Type B pancreatic cell (in vitro differentiated cells): ENCODE measurements at regions not wholly inside any gene's neighbourhood (a gene's known extent, or its start where the extent isn't known, plus 50 kb on each side); places are given as distances from the start of the nearest gene placed in this dataset.

Experiments
- DNase-seq: peaks from one replicate; pipeline ENCODE4 v3.0.0; 2021; ENCODE audit warnings: mixed read lengths; ENCODE audit not compliant: unreplicated experiment; ENCODE audit errors: extremely low spot score
- H3K27ac Mint-ChIP-seq: 2 replicates; pipeline ENCODE4 v1.8.0; 2021; ENCODE audit warnings: mild to moderate bottlenecking, mixed read lengths
- H3K27me3 Mint-ChIP-seq: 2 replicates; pipeline ENCODE4 v1.8.0; 2021; ENCODE audit warnings: mixed read lengths
- H3K36me3 Mint-ChIP-seq: 2 replicates; pipeline ENCODE4 v1.8.0; 2021; ENCODE audit warnings: mixed read lengths
- H3K4me1 Mint-ChIP-seq: one replicate; pipeline ENCODE4 v1.8.0; 2021; ENCODE audit warnings: mixed read lengths; ENCODE audit not compliant: unreplicated experiment
- H3K4me3 Mint-ChIP-seq: 2 replicates; pipeline ENCODE4 v1.8.0; 2021; ENCODE audit warnings: mild to moderate bottlenecking, mixed read lengths
- H3K9me3 Mint-ChIP-seq: 2 replicates; pipeline ENCODE4 v1.8.0; 2021; ENCODE audit warnings: mixed read lengths
- TF ChIP-seq, protein P1 (sequence below): fragments of 200-600 bp; sonication (generic); conservative IDR thresholded peaks from 2 replicates; pipeline ENCODE4 v1.5.0; 2021; ENCODE audit warnings: antibody characterized with exemption, mild to moderate bottlenecking

GRCh38 chr4:108314900-108315589 is 146.3 kb upstream of the LEF1 start:
- TF ChIP-seq, protein P1, sequence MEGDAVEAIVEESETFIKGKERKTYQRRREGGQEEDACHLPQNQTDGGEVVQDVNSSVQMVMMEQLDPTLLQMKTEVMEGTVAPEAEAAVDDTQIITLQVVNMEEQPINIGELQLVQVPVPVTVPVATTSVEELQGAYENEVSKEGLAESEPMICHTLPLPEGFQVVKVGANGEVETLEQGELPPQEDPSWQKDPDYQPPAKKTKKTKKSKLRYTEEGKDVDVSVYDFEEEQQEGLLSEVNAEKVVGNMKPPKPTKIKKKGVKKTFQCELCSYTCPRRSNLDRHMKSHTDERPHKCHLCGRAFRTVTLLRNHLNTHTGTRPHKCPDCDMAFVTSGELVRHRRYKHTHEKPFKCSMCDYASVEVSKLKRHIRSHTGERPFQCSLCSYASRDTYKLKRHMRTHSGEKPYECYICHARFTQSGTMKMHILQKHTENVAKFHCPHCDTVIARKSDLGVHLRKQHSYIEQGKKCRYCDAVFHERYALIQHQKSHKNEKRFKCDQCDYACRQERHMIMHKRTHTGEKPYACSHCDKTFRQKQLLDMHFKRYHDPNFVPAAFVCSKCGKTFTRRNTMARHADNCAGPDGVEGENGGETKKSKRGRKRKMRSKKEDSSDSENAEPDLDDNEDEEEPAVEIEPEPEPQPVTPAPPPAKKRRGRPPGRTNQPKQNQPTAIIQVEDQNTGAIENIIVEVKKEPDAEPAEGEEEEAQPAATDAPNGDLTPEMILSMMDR: no peak
- Mint-ChIP-seq H3K4me1 (peaks cover 3% of the 10 kb centered on the region), H3K27ac (no peak overlapping the region), H3K27me3 (peaks cover 16% of the 10 kb centered on the region), H3K36me3 (no peaks in the 10 kb centered on the region), H3K9me3 (peaks cover 12% of the 10 kb centered on the region), H3K4me3 (no peak overlapping the region)
- no peak for DNase-seq

DNA sequence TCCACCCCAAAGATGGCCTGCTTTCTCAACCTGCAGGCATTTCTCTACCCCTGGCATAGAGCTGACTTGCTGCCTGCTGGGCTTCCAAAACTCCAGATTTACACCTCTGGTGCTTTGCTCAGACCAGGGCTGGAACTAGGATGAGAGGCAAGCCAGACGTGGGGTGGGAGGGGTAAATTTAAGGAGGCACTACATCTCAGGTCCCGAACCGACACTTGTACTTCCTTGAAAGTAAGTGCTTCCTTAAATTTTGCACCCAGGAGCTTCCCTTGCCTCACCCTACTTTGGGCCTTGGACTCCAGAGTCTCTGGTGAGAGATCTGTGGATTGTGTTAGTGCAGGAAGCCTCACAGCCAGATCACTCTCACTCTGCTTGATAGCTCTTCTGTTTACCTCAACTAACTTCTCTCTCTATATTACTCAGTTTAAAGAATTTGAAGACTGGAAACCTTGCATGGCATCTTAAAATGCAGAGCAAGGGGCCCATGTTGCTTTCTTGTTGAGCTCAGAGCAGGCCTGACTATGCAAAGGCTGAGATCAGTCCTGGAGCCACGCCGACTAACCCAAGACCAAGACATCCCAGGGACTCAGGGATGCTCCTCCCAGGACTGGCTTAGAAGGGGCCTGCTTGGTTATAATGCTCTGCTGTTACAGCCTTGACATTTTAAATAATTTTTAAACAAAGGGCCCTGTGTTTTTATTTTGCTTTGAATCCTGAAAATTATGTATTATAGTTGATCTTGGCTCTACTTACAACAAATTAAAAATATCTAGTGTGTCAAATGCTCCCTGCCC is 145.0 kb upstream of the LEF1 start:
- Mint-ChIP-seq H3K4me1 (no peaks in the 10 kb centered on the region), H3K27me3 (peaks cover 16% of the 10 kb centered on the region), H3K4me3 (no peak overlapping the region), H3K9me3 (peaks cover 19% of the 10 kb centered on the region), H3K27ac (no peak overlapping the region), H3K36me3 (no peaks in the 10 kb centered on the region)
- TF ChIP-seq, protein P1: no peak
- DNase-seq: no peak

GRCh38 chr4:108311313-108311712 is 142.6 kb upstream of the LEF1 start:
- Mint-ChIP-seq H3K27me3 (peaks cover 16% of the 10 kb centered on the region), H3K9me3 (peaks cover 19% of the 10 kb centered on the region), H3K4me1 (no peaks in the 10 kb centered on the region), H3K4me3 (no peak overlapping the region), H3K36me3 (no peaks in the 10 kb centered on the region), H3K27ac (no peak overlapping the region)
- TF ChIP-seq, protein P1: no peak
- DNase-seq: no peak

GRCh38 chr4:108303488-108304177 is 134.9 kb upstream of the LEF1 start:
- peaks cover 12% of the 10 kb centered on the region for H3K4me1 Mint-ChIP-seq
- no peak overlapping the region for H3K4me3 Mint-ChIP-seq
- H3K27ac Mint-ChIP-seq: no peak overlapping the region
- TF ChIP-seq, protein P1: no peak
- H3K36me3 Mint-ChIP-seq: no peaks in the 10 kb centered on the region
- H3K27me3 Mint-ChIP-seq: no peaks in the 10 kb centered on the region
- no peak for DNase-seq
- H3K9me3 Mint-ChIP-seq: no peaks in the 10 kb centered on the region

DNA sequence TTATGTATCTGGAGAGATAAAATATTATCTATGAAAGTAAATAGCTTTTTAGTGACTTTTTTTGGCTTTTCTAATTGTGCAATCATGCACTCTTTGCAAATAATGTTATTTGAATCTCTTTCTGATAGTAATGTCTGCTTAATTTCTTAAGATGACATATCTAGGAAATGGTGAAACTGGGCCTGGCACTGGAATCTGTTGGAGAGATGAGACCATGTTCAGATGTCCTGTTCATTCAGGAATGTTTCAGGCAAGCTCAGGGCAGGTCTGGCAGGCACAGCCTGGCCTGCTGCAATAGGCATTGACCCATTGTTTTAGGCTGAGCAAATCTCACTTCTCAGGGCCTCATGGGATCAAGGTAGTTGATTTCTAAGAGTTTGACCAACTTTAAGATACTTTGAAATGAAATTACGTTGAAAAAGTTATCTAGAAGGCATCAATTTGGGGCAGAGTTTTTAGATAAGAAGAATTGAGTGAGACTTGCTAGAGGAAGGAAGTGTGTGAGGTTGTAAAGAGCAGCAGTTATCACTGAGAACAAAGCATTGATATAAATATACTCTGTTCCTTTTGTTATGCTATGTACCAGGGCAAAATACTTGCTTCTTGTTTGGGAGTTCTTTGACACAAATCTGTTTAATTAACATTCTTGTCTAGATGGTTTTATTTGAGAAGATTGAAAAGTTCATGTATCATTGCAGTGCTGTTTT is 133.0 kb upstream of the LEF1 start:
- no peak for DNase-seq
- H3K27ac Mint-ChIP-seq: no peak overlapping the region
- peaks cover 12% of the 10 kb centered on the region for H3K4me1 Mint-ChIP-seq
- H3K36me3 Mint-ChIP-seq: no peaks in the 10 kb centered on the region
- H3K9me3 Mint-ChIP-seq: no peaks in the 10 kb centered on the region
- H3K27me3 Mint-ChIP-seq: no peaks in the 10 kb centered on the region
- TF ChIP-seq, protein P1: no peak
- H3K4me3 Mint-ChIP-seq: no peak overlapping the region
